ENCODE measurements at regions not wholly inside any gene's neighbourhood (a gene's known extent, or its start where the extent isn't known, plus 50 kb on each side); places are given as distances from the start of the nearest gene placed in this dataset.

DNA sequence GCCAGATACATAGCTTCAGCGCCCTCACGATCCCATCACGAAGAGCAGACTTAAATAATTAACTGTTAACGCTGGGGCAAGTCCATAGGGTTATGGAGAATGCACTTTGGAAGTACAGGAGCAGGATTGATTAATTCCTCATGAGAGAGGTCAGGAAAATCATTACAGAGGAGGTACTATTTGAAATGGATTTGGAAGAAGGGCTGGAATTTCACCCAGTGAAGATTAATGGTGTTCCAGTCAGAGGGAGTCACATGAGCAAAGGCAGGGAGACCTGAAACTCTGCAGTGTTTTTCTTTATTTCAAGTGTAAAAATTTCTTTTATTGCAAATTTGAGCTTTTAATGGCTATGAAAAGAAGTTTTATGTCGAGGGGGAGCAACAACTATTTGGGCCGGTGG lies 329.8 kb upstream of the GRM7 start:
- DNase-seq (ENCODE audit: low read depth in 1 of 2, low spot score in 1 of 2), result no peak

DNA sequence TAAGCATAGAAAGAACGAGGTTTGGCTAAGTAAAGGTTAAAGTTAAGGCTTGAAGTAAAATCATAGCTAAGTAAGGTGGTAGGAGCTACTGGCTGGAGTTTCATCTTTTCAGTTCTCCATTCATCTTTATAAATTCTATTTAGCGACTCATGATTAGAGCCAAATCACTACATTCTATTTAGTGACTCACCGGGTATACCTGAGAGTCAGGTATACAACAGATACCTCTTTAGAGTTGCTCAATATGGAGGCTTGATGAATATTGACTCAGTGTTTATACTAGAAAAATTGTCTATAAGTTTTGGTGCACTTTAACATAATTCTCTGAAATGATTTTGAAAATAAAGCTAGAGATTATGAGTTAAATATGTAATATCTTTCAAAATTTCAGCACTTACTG lies 328.8 kb upstream of the GRM7 start:
- DNase-seq (ENCODE audit: low read depth in 1 of 2, low spot score in 1 of 2), result no peak

DNA sequence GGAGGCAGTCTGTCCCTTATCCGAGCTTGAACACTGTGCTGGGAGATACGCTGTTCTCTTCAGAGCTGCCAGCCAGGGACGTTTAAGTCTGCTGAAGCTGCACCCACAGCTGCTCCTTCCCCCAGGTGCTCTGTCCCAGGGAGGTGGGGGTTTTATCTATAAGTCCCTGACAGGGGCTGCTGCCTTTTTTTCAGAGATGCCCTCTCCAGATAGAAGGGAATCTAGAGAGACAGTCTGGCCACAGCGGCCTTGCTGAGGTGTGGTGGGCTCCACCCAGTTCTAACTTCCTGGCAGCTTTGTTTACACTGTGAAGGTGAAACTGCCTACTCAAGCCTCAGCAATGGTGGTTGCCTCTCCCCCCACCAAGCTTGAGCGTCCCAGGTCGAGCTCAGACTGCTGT lies 319.9 kb upstream of the GRM7 start:
- no peak for DNase-seq (ENCODE audit: low read depth in 1 of 2, low spot score in 1 of 2)

DNA sequence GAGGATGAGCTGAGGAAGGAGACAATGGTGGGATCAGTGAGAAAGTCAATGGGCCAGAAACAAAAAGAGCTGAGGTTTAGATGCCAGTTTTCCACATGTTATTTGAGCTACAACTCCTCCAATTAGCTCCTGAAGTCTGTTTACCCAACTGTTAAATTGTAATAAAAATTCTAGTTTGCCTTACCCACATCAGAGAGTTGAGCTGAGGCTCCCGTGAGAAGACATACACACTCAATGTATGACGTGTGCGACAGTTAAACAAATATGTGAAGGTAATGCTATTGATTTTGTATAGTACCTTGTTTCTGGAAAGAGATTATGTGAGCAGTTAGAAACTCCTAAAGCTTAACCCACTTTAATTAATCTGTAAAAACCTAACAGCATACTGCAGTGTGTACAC lies 318.1 kb upstream of the GRM7 start:
- DNase-seq (ENCODE audit: low read depth in 1 of 2, low spot score in 1 of 2), result no peak

DNA sequence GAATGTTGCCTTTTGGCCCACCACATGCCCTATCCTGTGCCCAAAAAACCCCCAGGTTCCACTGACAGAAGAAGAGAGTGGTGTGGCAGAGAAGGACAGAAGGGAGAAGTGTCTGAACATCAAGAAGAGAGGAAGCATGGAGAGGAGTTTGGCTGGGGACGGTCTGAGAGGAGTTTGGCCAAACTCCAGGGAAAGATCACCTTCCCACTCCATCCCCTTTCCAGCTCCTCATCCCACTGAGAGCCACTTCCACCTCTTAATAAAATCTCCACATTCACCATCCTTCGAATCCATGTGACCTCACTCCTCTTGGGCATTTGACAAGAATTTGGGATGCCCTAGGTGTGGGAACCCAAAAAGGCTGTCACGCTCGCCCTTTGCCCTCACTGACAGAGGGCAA lies 311.6 kb upstream of the GRM7 start:
- DNase-seq (ENCODE audit: low read depth in 1 of 2, low spot score in 1 of 2), result no peak

DNA sequence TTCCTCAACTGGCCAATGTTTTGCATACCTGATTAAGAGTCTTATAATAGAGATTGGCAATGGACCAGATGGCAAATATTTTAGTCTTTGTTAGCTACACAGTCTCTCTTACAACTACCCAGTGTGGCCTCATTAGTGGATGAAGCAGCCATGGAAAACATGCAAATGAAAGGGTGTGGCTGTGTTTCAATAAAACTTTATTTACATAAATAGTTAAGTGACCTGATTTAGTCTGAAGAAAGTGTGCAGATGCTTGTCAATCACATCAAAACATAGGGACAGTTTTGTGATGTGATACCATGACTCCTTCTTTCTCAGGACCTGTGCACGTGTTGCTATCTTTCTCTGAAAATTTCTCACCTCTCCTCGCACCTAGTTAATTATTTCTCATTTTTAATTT lies 309.8 kb upstream of the GRM7 start:
- no peak for DNase-seq (ENCODE audit: low read depth in 1 of 2, low spot score in 1 of 2)

DNA sequence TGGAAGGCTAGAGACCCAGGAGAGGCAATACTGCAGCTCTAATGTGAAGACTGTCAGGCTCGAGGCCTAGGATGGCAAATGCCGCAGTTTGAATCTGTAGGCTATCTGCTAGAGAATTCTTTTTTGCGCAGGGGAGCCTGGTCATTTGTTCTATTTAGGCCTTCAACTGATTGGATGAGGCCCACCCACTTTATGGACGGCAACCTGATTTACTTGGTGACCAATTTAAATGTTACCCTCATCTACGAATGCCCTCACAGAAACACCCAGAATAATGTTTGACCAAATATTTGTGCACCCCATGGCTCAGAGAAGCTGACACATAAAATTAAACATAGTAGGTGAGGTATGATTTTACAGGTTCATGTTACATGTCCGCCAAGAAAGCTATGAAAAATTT lies 300.7 kb upstream of the GRM7 start:
- DNase-seq (ENCODE audit: low read depth in 1 of 2, low spot score in 1 of 2), result no peak

DNA sequence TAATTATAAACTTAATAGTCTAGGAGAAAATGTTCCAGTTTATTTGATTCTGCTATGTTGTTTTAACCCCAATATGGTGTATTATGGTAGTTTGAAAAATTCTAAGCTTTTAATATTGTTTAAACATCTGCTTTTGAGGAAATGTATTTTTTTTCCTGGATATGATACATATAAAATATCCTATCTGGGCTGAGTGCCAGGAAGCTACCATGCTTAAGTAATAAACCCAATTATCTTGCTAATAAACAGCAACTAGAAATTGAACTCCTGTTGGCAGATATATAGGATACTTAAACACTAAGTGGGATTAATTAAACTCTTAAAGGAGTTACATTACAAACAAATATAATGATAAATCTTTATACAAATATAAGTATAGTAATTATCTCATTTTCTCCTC lies 293.7 kb upstream of the GRM7 start:
- DNase-seq (ENCODE audit: low read depth in 1 of 2, low spot score in 1 of 2), result no peak

DNA sequence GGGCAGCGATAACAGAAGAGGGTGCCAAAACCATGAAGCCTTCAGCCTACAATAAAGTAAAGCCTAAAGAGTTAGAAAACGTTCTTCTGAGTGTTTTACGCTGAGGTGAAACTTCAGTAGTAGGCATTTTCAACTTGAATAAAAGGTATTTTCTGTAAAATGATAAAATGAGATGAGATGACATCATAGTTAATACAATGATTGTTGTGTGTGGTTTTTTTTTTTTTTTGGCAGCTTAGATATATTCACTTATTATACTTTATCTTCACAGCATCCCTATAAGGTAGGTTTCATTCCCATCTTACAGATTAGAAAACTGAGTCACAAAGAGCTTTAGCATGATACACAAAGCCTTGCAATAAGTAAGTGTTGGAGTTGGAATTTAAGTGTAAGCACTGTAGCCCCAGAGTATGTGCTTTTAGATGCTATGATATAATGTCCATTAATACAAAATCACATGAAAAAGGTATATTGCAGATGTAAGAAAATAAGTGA lies 291.9 kb upstream of the GRM7 start:
- DNase-seq (ENCODE audit: low read depth in 1 of 2, low spot score in 1 of 2), result no peak

DNA sequence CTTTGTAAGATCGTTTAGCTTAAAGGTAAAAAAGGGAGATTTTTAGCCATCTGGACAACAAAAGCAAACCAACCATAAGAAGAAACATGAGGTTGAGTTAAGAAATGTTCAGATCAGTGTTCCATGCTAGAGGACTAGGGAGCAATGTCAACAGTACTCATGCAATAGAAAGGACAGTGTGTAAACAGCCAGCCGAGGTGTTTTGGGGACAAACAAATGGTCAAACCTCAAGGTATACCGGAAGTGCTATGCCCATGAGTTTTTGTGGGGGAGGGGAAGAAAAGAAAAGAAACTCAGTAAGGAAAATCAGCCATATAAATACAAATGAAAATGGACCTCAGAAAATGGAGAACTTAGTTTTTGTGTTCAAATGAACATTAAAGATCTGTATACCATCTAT lies 289.5 kb upstream of the GRM7 start:
- no peak for DNase-seq (ENCODE audit: low read depth in 1 of 2, low spot score in 1 of 2)

DNA sequence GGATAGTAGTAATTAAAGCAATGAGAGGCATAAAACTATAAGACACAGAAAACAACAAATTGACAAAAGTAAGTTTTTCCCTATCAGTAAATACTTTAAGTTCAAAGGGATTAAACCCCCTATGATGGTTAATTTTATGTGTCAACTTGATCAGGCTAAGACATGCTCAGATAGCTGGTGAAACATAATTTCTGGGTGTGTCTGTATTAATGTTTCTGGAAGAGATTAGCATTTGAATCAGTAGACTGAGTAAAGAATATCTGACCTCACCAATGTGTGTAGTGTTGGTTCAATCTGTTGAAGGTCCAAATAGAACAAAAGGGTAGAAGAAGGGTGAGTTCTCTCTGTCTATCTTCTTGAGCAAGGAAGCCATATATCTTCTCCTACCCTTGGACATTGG lies 283.3 kb upstream of the GRM7 start:
- no peak for DNase-seq (ENCODE audit: low read depth in 1 of 2, low spot score in 1 of 2)

DNA sequence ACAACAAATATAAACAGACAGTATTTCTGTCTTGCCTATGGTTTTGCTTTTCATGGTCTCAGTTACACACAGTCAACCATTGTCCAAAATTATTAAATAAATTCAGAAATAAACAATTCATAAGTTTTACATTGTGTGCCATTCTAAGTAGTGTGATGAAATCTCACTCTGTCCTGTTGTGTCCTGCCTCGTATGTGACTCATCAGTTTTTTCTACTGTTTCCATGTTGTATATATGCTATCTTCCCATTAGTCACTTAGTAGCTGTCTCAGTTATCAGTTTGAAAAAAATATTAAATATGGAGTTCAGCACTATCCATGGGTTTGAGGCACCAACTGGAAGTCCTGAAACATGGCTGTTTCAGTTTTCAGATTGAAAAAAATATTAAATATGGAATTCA lies 282.4 kb upstream of the GRM7 start:
- no peak for DNase-seq (ENCODE audit: low read depth in 1 of 2, low spot score in 1 of 2)

DNA sequence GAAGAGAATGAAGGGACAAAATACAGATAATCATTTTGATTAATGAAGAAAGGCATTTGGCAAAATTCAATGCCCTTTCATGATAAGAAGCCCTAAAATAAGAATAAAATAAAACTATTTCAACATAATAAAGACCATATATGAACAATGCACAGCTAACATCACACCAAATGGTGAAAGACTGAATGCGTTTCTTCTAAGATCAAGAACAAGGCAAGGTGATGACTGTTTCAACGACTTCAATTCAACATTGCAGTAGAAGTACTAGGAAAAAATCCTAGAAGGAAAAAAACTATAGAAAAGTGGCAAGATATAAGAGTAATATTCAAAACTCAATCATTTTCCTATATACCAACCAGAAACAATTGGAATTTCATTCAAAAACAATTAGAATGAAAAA lies 280.1 kb upstream of the GRM7 start:
- no peak for DNase-seq (ENCODE audit: low read depth in 1 of 2, low spot score in 1 of 2)

DNA sequence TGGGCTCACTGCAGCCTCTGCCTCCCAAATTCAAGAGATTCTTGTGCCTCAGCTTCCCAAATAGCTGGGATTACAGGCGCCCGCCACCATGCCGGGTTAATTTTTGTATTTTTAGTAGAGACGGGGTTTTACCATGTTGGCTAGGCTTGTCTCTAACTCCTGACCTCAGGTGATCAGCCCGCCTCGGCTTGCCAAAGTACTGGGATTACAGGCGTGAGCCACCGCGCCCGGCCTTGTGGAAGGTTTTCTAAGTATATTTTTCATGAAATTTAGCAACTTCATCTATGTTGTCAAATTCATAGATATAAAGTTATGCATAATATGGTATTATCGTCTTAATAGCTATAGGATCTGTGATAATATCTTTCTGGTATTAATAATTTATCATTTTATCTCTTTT lies 275.6 kb upstream of the GRM7 start:
- no peak for DNase-seq (ENCODE audit: low read depth in 1 of 2, low spot score in 1 of 2)

DNA sequence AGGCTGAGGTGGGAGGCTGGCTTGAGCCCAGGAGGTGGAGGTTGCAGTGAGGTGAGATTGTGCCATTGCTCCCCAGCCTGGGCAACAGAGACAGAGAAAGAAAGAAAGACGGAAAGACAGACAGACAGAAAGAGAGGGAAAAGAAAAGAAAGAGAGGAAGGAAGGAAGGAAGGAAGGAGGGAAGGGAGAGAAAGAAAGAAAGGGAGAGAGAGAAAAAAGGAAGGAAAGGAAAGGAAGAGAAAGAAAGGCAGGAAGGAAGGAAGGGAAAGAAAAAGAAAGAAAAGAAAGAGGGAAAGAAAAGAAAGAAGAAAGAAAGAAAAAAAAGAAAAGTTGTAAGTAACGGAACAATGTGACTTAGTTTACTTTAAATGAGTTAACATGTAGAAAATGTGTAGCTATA lies 260.7 kb upstream of the GRM7 start:
- DNase-seq (ENCODE audit: low read depth in 1 of 2, low spot score in 1 of 2), result no peak

DNA sequence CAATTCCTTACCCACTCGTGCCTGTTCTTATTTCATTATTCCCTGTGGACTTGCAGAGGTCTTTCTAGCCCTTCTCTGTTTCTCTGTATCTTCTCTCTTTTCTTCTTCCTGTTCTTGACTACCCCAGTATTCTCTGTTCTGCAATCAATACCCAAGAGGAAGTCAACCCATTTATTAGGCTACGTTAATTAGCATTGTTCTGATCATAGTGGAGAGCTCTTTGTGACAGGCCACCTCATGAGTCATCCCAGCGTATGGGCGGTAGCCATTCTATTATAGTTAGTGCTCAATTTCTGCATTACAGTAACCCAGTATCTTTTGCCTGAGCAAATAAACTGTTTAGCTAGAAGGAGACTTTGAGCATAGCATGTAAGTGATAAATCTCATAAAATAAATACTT lies 259.5 kb upstream of the GRM7 start:
- DNase-seq (ENCODE audit: low read depth in 1 of 2, low spot score in 1 of 2), result no peak

DNA sequence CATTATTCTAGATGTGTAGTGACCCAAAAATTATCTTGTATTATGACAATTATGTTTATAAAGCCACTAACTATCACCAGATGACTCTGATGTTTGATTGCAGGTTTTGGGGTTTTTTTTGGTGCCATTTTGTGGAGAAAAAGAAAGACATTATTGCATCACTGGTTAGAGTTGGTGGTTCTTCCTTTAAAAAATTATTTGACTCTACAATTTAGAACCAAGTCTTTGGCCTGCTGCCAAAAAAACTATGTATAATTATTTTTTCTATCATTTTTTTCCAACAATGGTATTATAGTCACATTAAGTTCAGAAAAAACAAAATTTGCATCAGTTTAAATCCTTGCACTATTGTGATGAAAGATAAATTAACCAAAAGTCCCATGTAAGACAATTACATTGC lies 258.6 kb upstream of the GRM7 start:
- DNase-seq (ENCODE audit: low read depth in 1 of 2, low spot score in 1 of 2), result no peak

DNA sequence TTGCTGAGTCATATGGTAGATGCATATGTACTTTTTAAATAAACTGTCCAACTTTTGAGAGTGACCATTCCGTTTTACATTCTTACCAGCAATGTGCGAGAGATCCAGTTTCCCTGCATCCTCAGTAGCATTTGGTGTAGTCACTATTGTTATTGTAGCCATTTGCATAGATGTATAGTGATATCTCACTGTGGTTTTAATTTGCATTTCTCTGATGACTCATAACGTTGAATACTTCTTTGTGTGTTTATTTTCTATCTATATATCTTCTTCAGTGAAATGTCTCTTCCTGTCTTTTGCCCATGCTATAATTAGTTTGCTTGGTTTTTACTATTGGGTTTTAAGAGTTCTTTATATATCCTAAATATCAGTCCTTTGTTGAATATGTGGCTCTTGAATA lies 255.7 kb upstream of the GRM7 start:
- no peak for DNase-seq (ENCODE audit: low read depth in 1 of 2, low spot score in 1 of 2)

DNA sequence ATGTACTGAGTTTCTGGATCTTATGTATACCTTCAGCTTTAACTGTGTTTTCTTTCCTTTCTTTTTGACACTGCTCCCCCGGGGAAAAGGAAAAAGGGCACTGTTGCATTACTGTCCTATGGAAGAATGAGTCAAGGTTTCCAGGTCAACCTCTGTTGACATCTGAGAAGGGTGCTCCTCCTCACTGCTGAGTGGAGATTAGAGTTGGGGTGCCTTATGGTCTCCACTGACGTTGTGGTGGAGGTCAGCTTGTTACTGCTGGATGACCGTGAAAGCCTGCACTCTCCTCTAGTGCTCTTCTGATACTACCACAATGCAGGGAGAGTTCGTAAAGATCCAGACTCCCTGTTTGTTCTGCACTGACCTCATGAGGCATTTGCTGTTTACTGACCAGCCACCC lies 252.1 kb upstream of the GRM7 start:
- no peak for DNase-seq (ENCODE audit: low read depth in 1 of 2, low spot score in 1 of 2)

DNA sequence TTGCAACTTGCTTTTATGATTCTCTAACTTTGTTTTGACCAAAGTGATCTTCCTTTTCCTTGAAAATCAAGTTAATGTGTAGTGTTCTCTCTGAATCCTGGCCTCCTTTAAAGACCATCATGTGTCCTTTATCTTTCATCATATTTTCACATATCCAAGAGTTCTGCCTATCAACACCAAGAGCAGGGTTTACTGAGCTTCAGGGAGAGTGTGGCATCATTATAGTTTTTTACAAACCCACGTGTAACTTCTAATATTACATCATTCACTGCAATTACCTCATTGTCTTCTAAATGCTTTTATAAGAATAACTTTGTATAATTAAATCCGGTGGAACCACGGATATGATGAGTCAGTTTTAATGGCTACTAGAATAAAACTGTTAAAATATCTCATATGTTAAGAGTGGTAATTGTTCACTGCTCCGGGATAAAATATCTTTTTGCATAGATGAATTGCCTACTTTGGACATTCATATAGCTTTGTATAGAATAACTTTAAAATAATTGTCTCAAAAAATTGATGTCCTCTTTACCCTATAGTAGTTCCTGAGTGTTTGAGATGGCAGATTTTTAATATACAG lies 248.8 kb upstream of the GRM7 start:
- DNase-seq (ENCODE audit: low read depth in 1 of 2, low spot score in 1 of 2), result no peak

DNA sequence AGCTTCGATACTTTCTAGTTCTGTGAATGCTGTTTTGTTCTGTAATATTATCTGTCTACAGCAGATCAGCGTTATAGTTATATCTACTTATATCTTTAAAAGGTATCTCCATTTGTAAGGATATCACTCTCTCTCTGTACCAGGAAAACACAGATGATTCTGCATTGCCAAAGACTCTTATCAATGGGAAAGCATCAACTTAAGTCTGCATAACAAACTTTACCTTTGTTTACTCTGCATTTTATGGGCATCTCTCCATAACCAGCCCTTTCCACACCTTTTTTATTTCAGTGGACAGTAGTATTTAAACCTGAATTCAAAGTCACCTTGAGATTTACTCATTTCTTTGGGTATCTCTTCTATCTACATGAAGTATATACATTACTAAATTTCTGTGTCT lies 238.7 kb upstream of the GRM7 start:
- DNase-seq (ENCODE audit: low read depth in 1 of 2, low spot score in 1 of 2), result no peak

DNA sequence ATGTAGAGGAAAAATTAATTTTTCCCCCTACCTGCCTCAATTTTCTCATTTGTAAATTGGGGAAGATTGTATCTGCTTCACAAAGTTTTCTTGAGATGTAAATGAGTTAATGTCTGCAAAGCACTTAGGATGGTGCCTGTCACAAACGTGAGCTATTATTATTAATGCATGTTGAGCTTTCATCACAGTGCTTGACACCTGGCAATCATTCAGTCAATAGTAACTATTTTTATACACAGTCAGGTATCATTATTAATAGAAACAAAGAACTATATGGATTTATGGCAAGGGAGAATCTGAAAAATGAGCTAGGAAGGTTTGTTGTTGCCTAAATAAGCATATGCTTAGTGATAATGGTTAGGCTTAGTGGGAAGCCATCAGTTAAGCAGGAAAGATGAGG lies 238.2 kb upstream of the GRM7 start:
- DNase-seq (ENCODE audit: low read depth in 1 of 2, low spot score in 1 of 2), result no peak

DNA sequence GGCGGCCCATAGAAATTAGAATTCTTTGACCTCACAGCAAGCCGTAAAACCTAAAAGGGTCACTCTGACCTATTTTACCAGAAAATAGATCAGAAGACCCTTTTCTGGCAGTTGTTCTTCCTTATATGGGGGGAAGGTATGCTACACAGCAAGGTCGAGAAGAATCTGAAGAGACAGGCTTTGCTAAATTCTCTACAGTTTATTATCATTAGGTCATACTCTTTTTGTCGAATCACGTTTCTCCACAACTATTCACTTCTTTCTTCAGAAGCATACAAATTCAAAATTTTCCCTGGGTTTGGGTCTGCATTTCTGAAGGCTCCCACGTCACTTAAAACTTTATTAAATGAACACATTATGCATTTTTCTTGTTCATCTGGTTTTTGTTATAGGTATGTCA lies 229.5 kb upstream of the GRM7 start:
- DNase-seq (ENCODE audit: low read depth in 1 of 2, low spot score in 1 of 2), result no peak

DNA sequence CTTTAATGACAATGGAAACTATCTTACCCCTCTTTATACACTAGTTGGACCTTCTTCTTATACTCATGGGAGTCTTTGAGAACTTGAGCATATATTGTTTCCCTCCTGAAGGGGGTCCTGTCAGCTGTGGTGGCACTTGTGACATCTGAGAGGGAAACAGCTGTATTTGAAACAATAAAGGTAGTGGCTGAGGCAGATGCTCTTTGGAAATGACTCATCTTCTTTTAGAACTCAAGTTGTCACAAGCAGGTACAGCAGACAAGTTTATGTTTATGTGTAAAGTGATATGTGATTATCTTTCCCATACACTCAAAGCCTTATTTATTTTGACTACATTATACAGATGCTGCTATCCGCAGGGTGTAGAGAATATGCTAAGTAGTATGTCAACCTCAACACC lies 220.0 kb upstream of the GRM7 start:
- no peak for DNase-seq (ENCODE audit: low read depth in 1 of 2, low spot score in 1 of 2)
